Kidney epithelial cell (primary cell): ENCODE measurements at regions not wholly inside any gene's neighbourhood (a gene's known extent, or its start where the extent isn't known, plus 50 kb on each side); places are given as distances from the start of the nearest gene placed in this dataset.
A peak's percentile ranks its signal among the peaks of the same experiment; 100 is the strongest.
"Not testable (repeated sequence)": the region's sequence is repeated elsewhere in the genome, so short reads cannot be mapped to it uniquely, and the experiment has no call there.

Source experiments
- DNase-seq: peaks from one replicate; pipeline ENCODE4 v3.0.0-alpha.2; 2010; ENCODE audit warnings: low read depth
- H3K27me3 ChIP-seq: 2 replicates; pipeline ENCODE4 v1.6.0; 2011; ENCODE audit warnings: low read length; ENCODE audit not compliant: control insufficient read depth, insufficient read depth
- H3K36me3 ChIP-seq: 2 replicates; pipeline ENCODE4 v1.5.1; 2011; ENCODE audit warnings: low read length; ENCODE audit not compliant: control insufficient read depth, insufficient read depth
- H3K4me3 ChIP-seq: 2 replicates; pipeline ENCODE4 v1.5.1; 2011; ENCODE audit warnings: low read depth, mild to moderate bottlenecking, control low read depth, low read length
- CTCF ChIP-seq: IDR thresholded peaks from 2 replicates; pipeline ENCODE4 v1.5.1; 2011; ENCODE audit warnings: mild to moderate bottlenecking, moderate library complexity, low read length, control low read depth, inconsistent platforms; ENCODE audit not compliant: insufficient read depth, poor library complexity, severe bottlenecking

- no peaks in the 10 kb centered on the region for H3K27me3 ChIP-seq
- no peak for TF ChIP-seq CTCF
- DNase-seq = no peak
- no peaks in the 10 kb centered on the region for H3K36me3 ChIP-seq
- H3K4me3 ChIP-seq = no peak overlapping the region
Measured at GRCh38 chr6:15908871-15909270, 220.0 kb upstream of the MYLIP start.

- no peak for TF ChIP-seq CTCF
- Histone ChIP-seq H3K27me3 (no peaks in the 10 kb centered on the region), H3K36me3 (no peaks in the 10 kb centered on the region), H3K4me3 (no peak overlapping the region)
- no peak for DNase-seq
Measured at GRCh38 chr6:15907914-15908518, 220.9 kb upstream of the MYLIP start.

GRCh38 chr6:15907220-15907913 lies 221.5 kb upstream of the MYLIP start:
- H3K27me3 ChIP-seq, H3K4me3 ChIP-seq, DNase-seq, H3K36me3 ChIP-seq: not testable (repeated sequence)

GRCh38 chr6:15906420-15907016 lies 222.4 kb upstream of the MYLIP start:
- no peak for TF ChIP-seq CTCF
- Histone ChIP-seq H3K27me3 (no peaks in the 10 kb centered on the region), H3K36me3 (no peaks in the 10 kb centered on the region), H3K4me3 (no peak overlapping the region)
- no peak for DNase-seq

GRCh38 chr6:15905488-15906419 lies 223.1 kb upstream of the MYLIP start:
- Histone ChIP-seq H3K27me3 (no peaks in the 10 kb centered on the region), H3K4me3 (no peak overlapping the region), H3K36me3 (no peaks in the 10 kb centered on the region)
- TF ChIP-seq CTCF = no peak
- DNase-seq = peak; percentile 51
